Thoracic aorta (tissue), 2 donors: ENCODE measurements at regions not wholly inside any gene's neighbourhood (a gene's known extent, or its start where the extent isn't known, plus 50 kb on each side); places are given as distances from the start of the nearest gene placed in this dataset.

Experiments
- ATAC-seq: fragments of 150-250 bp; one replicate; pipeline ENCODE4 v1.8.0; 2017; ENCODE audit warnings: low read depth; ENCODE audit not compliant: insufficient number of reproducible peaks, low FRiP score
- DNase-seq: peaks from one replicate; pipeline ENCODE4 v3.0.0-alpha.2; 2020; ENCODE audit warnings: low spot score
- H3K27ac ChIP-seq, 2 donors: fragments of 200-600 bp; sonication (generic); 1 replicate in 1 of 2; 2 replicates in 1 of 2; pipeline ENCODE4 v1.5.1; 2016; ENCODE audit warnings: mild to moderate bottlenecking in 2 of 2, moderate library complexity in 2 of 2
- H3K27me3 ChIP-seq: fragments of 200-600 bp; sonication (generic); replicated peaks from 2 replicates; pipeline ENCODE4 v1.6.0; 2016; ENCODE audit warnings: mild to moderate bottlenecking; ENCODE audit not compliant: insufficient read depth
- H3K36me3 ChIP-seq: fragments of 200-600 bp; sonication (generic); one replicate; pipeline ENCODE4 v1.5.1; 2016
- H3K4me1 ChIP-seq, 2 donors: fragments of 200-600 bp; sonication (generic); 1 replicate in 1 of 2; 2 replicates in 1 of 2; pipeline versions ENCODE4 v1.5.1 to v1.6.0; 2016; ENCODE audit warnings: low read depth in 2 of 2, mild to moderate bottlenecking in 1 of 2; ENCODE audit not compliant: control insufficient read depth in 1 of 2
- H3K4me3 ChIP-seq: fragments of 200-600 bp; sonication (generic); 2 replicates; pipeline ENCODE4 v1.5.1; 2016; ENCODE audit warnings: mild to moderate bottlenecking
- H3K9me3 ChIP-seq: fragments of 200-600 bp; sonication (generic); 2 replicates; pipeline ENCODE4 v1.5.1; 2016
- TF ChIP-seq, protein P1 (sequence below): fragments of 200-600 bp; sonication (generic); IDR thresholded peaks from one replicate; pipeline ENCODE4 v1.5.1; 2019; ENCODE audit warnings: antibody characterized with exemption

- TF ChIP-seq, protein P1, sequence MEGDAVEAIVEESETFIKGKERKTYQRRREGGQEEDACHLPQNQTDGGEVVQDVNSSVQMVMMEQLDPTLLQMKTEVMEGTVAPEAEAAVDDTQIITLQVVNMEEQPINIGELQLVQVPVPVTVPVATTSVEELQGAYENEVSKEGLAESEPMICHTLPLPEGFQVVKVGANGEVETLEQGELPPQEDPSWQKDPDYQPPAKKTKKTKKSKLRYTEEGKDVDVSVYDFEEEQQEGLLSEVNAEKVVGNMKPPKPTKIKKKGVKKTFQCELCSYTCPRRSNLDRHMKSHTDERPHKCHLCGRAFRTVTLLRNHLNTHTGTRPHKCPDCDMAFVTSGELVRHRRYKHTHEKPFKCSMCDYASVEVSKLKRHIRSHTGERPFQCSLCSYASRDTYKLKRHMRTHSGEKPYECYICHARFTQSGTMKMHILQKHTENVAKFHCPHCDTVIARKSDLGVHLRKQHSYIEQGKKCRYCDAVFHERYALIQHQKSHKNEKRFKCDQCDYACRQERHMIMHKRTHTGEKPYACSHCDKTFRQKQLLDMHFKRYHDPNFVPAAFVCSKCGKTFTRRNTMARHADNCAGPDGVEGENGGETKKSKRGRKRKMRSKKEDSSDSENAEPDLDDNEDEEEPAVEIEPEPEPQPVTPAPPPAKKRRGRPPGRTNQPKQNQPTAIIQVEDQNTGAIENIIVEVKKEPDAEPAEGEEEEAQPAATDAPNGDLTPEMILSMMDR, result no peak
- H3K27ac ChIP-seq, result no peak overlapping the region
- no peaks in the 10 kb centered on the region for H3K27me3 ChIP-seq
- ATAC-seq (no peak), DNase-seq (no peak)
- no peaks in the 10 kb centered on the region for H3K4me1 ChIP-seq
- no peaks in the 10 kb centered on the region for H3K9me3 ChIP-seq
- no peaks in the 10 kb centered on the region for H3K36me3 ChIP-seq
- no peak overlapping the region for H3K4me3 ChIP-seq
Measured at GRCh38 chr3:18891641-18892040, 256.7 kb upstream of the KCNH8 start.

GRCh38 chr3:18890449-18890848 is 257.9 kb upstream of the KCNH8 start:
- Histone ChIP-seq H3K27me3 (no peaks in the 10 kb centered on the region), H3K4me1 (no peaks in the 10 kb centered on the region), H3K27ac (no peak overlapping the region), H3K4me3 (no peak overlapping the region), H3K9me3 (no peaks in the 10 kb centered on the region), H3K36me3 (no peaks in the 10 kb centered on the region)
- no peak for ATAC-seq
- TF ChIP-seq, protein P1, result no peak
- no peak for DNase-seq

DNA sequence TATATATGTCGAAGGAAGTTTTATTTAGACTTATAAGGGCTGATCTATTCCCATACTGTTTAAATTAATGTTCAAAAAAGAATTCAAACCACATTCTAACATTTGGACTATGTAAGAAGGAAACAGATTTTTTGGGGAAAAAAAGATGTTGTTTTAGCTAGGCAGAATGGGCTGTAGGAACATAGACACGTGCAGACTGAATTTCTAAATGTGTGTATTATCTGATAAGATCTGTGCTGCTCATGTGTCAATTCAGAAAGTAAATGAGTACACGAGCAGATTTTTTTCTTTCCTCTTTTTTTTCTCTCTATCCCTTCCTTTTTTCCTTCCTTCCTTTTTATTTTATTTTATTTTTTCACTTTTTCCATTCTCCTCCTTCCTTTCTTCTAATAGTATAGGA is 259.5 kb upstream of the KCNH8 start:
- ATAC-seq (no peak), DNase-seq (no peak)
- no peaks in the 10 kb centered on the region for H3K4me1 ChIP-seq
- no peaks in the 10 kb centered on the region for H3K36me3 ChIP-seq
- H3K9me3 ChIP-seq, result no peaks in the 10 kb centered on the region
- no peak overlapping the region for H3K4me3 ChIP-seq
- TF ChIP-seq, protein P1, result no peak
- H3K27me3 ChIP-seq, result no peaks in the 10 kb centered on the region
- no peak overlapping the region for H3K27ac ChIP-seq

DNA sequence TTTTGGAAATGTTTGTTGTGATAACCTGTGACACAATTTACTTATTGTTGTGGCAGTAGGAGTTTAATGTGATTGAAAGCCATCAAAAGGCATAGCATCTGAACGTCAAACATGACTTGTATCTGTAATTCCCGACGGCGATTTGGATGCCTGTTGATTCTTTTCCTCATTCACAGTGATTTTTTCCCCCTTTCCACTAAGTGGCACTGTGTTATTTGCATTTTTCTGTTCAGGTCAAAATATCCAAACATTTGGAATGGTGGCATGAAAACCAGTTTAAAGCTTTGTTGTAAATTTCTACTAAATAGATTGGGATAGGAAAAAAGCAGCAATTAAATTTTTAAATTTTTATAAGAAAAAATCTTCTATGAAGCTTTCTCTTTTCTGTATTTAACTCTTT is 259.9 kb upstream of the KCNH8 start:
- TF ChIP-seq, protein P1, result no peak
- H3K4me1 ChIP-seq, result no peaks in the 10 kb centered on the region
- H3K4me3 ChIP-seq, result no peak overlapping the region
- no peaks in the 10 kb centered on the region for H3K36me3 ChIP-seq
- H3K27me3 ChIP-seq, result no peaks in the 10 kb centered on the region
- no peaks in the 10 kb centered on the region for H3K9me3 ChIP-seq
- DNase-seq (no peak), ATAC-seq (no peak)
- no peak overlapping the region for H3K27ac ChIP-seq

GRCh38 chr3:18886331-18886730 is 262.0 kb upstream of the KCNH8 start:
- DNase-seq, result no peak
- H3K27ac ChIP-seq, result no peak overlapping the region
- no peaks in the 10 kb centered on the region for H3K27me3 ChIP-seq
- H3K4me1 ChIP-seq, result no peaks in the 10 kb centered on the region
- TF ChIP-seq, protein P1, result no peak
- H3K9me3 ChIP-seq, result no peaks in the 10 kb centered on the region
- no peak overlapping the region for H3K4me3 ChIP-seq
- ATAC-seq, result no peak
- no peaks in the 10 kb centered on the region for H3K36me3 ChIP-seq
